ENCODE measurements at regions not wholly inside any gene's neighbourhood (a gene's known extent, or its start where the extent isn't known, plus 50 kb on each side); places are given as distances from the start of the nearest gene placed in this dataset.

- H3K4me3 ChIP-seq (replicated peaks; ENCODE audit: low read depth, low read length): no peak overlapping the region
- TF ChIP-seq, protein P1, sequence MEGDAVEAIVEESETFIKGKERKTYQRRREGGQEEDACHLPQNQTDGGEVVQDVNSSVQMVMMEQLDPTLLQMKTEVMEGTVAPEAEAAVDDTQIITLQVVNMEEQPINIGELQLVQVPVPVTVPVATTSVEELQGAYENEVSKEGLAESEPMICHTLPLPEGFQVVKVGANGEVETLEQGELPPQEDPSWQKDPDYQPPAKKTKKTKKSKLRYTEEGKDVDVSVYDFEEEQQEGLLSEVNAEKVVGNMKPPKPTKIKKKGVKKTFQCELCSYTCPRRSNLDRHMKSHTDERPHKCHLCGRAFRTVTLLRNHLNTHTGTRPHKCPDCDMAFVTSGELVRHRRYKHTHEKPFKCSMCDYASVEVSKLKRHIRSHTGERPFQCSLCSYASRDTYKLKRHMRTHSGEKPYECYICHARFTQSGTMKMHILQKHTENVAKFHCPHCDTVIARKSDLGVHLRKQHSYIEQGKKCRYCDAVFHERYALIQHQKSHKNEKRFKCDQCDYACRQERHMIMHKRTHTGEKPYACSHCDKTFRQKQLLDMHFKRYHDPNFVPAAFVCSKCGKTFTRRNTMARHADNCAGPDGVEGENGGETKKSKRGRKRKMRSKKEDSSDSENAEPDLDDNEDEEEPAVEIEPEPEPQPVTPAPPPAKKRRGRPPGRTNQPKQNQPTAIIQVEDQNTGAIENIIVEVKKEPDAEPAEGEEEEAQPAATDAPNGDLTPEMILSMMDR (IDR thresholded peaks at IDR 0.05; ENCODE audit: low read length, missing control alignments): no peak
- DNase-seq (ENCODE audit: low read depth): peak; percentile 87
These were observed 193.4 kb upstream of the PREP start for GRCh38 chr6:105596284-105596755.

DNA sequence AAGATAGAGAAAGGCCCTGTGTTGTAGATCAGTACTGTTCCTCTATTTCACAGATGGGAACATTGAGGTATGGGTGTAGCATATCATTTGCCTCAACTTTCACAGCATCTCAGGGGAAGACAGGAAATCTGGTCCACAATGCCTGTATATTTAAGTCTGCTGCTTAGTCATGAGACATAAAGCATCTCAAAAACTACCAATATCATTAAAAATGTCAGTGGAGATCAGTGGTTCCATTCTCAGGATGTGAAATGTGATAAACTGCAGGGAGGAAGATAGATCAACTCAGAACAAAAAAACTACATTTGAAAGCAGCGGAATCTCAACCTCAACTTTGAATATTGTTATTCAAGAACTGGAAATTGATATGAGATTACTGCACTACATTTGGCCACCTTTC, 192.9 kb upstream of the PREP start:
- no peak overlapping the region for H3K4me3 ChIP-seq (replicated peaks; ENCODE audit: low read depth, low read length)
- TF ChIP-seq, protein P1 (IDR thresholded peaks at IDR 0.05; ENCODE audit: low read length, missing control alignments): no peak
- DNase-seq (ENCODE audit: low read depth): no peak

DNA sequence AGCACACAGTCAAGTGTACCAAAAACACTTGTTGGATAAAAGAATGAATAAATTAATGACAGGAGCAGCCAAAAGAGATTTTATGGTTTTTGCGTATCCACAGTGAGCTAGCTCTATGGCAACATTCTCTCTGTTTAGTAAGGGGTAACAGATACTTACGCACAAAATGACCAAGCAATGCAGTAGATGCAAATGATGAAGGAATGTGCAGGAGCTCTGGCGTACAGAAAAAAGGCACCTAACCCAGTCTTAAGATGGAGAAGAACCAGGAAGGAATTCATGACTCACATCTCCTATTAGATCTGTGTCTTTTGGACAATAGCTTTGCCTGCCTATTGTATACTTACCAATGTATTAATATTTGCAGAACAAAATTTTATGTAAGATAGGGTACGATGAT, 191.9 kb upstream of the PREP start:
- TF ChIP-seq, protein P1 (IDR thresholded peaks at IDR 0.05; ENCODE audit: low read length, missing control alignments): no peak
- no peak overlapping the region for H3K4me3 ChIP-seq (replicated peaks; ENCODE audit: low read depth, low read length)
- peak; percentile 7 for DNase-seq (ENCODE audit: low read depth)

GRCh38 chr6:105593805-105594671, 191.2 kb upstream of the PREP start:
- H3K4me3 ChIP-seq (replicated peaks; ENCODE audit: low read depth, low read length): no peak overlapping the region
- DNase-seq (ENCODE audit: low read depth): peak; percentile 28
- TF ChIP-seq, protein P1 (IDR thresholded peaks at IDR 0.05; ENCODE audit: low read length, missing control alignments): no peak

DNA sequence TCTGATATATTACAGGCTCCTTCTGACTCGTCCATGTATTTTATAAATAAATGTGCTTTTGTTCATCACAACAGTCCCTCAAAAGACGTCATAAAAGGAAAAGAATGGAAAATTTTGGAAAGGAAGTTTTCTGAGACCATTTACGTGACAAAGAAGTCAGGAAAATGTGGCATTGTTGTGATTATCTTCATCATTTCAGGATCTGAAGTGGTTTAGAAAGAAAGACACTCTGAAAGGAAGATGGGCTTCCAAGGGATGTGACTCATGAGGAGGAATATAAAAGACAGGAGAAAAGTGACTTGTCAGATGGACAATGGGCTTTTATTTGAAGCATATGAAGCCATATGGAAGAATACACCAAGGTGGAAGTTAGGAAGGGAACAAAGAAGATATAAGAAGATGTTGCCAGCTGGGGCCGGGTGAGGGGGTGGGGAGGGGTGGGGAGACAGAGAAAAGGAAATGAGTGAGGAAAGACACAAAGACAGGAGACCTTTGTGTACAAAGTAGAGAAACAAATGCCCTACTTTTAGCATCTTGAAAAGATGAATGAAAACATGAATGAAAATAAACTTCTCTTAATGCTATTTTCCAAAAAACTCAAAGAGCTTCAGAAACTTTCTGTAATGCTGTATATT, 190.3 kb upstream of the PREP start:
- no peak overlapping the region for H3K4me3 ChIP-seq (replicated peaks; ENCODE audit: low read depth, low read length)
- TF ChIP-seq, protein P1 (IDR thresholded peaks at IDR 0.05; ENCODE audit: low read length, missing control alignments): no peak
- peak; percentile 13 for DNase-seq (ENCODE audit: low read depth)

DNA sequence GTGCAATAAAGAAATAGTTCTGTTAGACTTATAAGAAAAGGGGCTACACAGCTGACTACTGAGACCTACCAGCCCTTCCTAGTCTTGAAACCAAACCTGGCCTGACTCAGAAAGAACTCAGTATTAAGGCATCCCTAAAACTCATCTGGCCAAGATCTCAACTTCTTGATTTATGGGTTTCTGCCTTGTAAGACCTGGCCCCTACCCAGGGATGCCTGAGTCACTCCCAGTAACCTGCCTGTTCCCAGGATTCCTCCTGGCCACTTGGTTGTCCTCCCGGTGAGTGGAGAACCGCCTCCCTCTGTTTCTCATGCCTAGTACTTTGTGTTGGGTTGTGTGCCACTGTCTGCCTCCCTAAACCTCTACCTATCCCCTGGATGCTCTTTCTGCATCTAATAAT, 189.4 kb upstream of the PREP start:
- TF ChIP-seq, protein P1 (IDR thresholded peaks at IDR 0.05; ENCODE audit: low read length, missing control alignments): no peak
- H3K4me3 ChIP-seq (replicated peaks; ENCODE audit: low read depth, low read length): no peak overlapping the region
- DNase-seq (ENCODE audit: low read depth): peak; percentile 38

All from fibroblast of pulmonary artery (primary cell).